ENCODE measurements at regions not wholly inside any gene's neighbourhood (a gene's known extent, or its start where the extent isn't known, plus 50 kb on each side); places are given as distances from the start of the nearest gene placed in this dataset.

DNA sequence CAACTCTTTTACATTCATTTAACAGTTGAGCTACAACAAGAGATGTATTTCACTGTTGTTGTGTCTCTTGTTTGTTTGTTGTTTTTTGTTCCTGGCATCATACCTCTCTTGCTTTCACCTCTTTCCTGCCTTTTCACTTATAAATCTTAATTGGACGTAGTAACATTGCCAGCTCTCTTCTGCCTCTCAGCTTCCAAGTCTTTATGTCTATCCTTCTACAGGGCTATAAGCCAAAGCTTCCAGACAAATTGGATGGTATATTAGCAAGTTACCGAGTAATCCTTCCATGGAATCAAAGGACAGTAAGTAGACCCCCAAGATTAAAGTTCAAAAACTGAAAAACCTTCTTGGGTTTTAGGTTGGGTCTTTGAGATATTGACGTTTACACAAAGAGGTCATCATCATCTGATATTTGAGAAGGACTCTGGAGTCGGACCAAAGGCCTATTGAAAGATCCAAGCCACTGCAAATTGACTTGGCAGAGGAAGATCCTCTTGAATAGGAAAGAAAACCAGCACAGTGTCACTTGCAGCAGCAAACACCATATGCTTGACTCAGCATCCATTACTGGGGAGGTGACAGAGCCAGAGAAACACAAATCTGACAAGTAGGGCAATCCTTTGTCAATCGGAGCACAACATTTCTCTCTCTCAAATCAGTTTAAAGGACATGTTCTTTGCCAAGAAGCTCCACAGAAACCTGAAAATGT, 648.5 kb upstream of the NR2F2 start:
- TF ChIP-seq, protein P1, sequence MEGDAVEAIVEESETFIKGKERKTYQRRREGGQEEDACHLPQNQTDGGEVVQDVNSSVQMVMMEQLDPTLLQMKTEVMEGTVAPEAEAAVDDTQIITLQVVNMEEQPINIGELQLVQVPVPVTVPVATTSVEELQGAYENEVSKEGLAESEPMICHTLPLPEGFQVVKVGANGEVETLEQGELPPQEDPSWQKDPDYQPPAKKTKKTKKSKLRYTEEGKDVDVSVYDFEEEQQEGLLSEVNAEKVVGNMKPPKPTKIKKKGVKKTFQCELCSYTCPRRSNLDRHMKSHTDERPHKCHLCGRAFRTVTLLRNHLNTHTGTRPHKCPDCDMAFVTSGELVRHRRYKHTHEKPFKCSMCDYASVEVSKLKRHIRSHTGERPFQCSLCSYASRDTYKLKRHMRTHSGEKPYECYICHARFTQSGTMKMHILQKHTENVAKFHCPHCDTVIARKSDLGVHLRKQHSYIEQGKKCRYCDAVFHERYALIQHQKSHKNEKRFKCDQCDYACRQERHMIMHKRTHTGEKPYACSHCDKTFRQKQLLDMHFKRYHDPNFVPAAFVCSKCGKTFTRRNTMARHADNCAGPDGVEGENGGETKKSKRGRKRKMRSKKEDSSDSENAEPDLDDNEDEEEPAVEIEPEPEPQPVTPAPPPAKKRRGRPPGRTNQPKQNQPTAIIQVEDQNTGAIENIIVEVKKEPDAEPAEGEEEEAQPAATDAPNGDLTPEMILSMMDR (conservative IDR thresholded peaks at IDR 0.05; ENCODE audit: low read depth in 2 of 2), result no peak
- TF ChIP-seq EZH2 (IDR thresholded peaks at IDR 0.05; ENCODE audit: low read depth, unreplicated experiment), result no peak
